ENCODE measurements at regions not wholly inside any gene's neighbourhood (a gene's known extent, or its start where the extent isn't known, plus 50 kb on each side); places are given as distances from the start of the nearest gene placed in this dataset.

GRCh38 chr7:49644396-49645166 lies 128.9 kb upstream of the VWC2 start:
- TF ChIP-seq CTCF (IDR thresholded peaks at IDR 0.05 in 4 of 5, conservative IDR thresholded peaks at IDR 0.05 in 1 of 5) (no peak), POLR2A (IDR thresholded peaks at IDR 0.05) (no peak)
